ENCODE measurements at regions not wholly inside any gene's neighbourhood (a gene's known extent, or its start where the extent isn't known, plus 50 kb on each side); places are given as distances from the start of the nearest gene placed in this dataset.
"Not testable (repeated sequence)": the region's sequence is repeated elsewhere in the genome, so short reads cannot be mapped to it uniquely, and the experiment has no call there.

DNA sequence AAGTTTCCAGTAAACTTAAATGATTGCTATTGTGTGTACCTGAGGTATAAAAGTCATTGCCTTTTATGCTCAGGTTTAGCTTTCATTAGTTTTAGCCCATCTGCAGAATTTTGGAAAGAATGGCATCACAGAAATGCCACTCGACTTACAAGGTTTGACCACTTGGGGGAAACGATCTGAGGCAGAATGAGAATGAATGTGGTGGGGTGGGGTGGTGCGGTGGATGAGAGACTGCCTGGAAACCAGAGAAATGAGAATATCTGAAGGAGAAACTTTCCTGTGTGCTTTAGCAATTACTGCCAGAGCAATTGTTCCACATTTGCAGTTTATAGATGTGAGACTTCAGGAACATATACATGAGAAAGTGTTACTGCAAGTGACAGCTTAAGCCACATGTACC is 225.4 kb upstream of the PDE3A start:
- Histone ChIP-seq H3K4me1 (ENCODE audit: control insufficient read depth, insufficient read depth, low read length) (peaks cover 5% of the 10 kb centered on the region), H3K9me3 (ENCODE audit: control insufficient read depth in 2 of 2, low read length in 2 of 2) (no peaks in the 10 kb centered on the region), H3K27me3 (ENCODE audit: control insufficient read depth in 1 of 2, insufficient read depth in 2 of 2, low read length in 2 of 2) (no peaks in the 10 kb centered on the region), H3K36me3 (ENCODE audit: control insufficient read depth in 2 of 2, insufficient read depth in 2 of 2, low read length in 2 of 2) (no peaks in the 10 kb centered on the region), H3K27ac (ENCODE audit: low read length) (no peak overlapping the region), H3K9ac (ENCODE audit: low read length in 2 of 2) (no peak overlapping the region), H3K4me3 (ENCODE audit: low read length in 2 of 2) (no peak overlapping the region)

DNA sequence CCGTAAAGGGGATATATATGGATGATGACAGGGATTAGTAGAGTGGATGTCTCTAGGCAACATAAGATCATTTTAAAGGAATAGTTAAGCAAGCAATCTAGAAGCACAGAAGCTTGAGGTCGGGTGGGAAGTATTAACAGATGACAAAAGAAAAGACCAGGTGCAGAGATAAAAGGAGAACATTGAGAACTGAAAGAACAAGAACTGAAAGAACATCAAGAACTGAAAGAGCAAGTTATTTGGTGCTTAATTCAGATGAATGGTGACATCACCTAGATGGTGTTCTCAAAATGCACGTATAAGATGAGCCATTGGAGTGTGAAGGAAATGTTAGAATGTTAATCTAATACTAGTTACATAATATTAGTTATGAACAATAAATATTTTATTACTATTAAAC is 224.0 kb upstream of the PDE3A start:
- no peak overlapping the region for H3K9ac ChIP-seq (ENCODE audit: low read length in 2 of 2)
- H3K9me3 ChIP-seq (ENCODE audit: control insufficient read depth in 2 of 2, low read length in 2 of 2), result no peaks in the 10 kb centered on the region
- no peaks in the 10 kb centered on the region for H3K27me3 ChIP-seq (ENCODE audit: control insufficient read depth in 1 of 2, insufficient read depth in 2 of 2, low read length in 2 of 2)
- H3K36me3 ChIP-seq (ENCODE audit: control insufficient read depth in 2 of 2, insufficient read depth in 2 of 2, low read length in 2 of 2), result no peaks in the 10 kb centered on the region
- peaks cover 5% of the 10 kb centered on the region for H3K4me1 ChIP-seq (ENCODE audit: control insufficient read depth, insufficient read depth, low read length)
- no peak overlapping the region for H3K27ac ChIP-seq (ENCODE audit: low read length)
- H3K4me3 ChIP-seq (ENCODE audit: low read length in 2 of 2), result no peak overlapping the region

DNA sequence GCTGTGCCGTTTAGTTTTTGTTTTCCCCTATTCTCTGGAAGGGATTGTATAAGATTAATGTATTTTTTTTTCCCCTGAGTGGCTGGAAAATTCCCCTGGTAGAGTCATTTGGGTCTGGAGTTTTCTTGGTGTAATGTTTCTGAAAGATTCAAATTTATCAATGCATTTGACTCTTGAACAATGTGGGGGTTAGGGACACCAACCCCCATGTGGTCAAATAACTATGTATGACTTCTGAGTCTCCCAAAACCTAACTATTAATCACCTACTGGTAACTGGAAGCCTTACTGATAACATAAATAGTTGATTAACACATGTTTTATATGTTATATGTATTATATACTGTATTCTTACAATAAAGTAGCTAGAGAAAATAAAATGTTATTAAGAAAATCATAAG is 220.1 kb upstream of the PDE3A start:
- Histone ChIP-seq H3K4me1 (ENCODE audit: control insufficient read depth, insufficient read depth, low read length) (no peaks in the 10 kb centered on the region), H3K27me3 (ENCODE audit: control insufficient read depth in 1 of 2, insufficient read depth in 2 of 2, low read length in 2 of 2) (no peaks in the 10 kb centered on the region), H3K27ac (ENCODE audit: low read length) (no peak overlapping the region), H3K9me3 (ENCODE audit: control insufficient read depth in 2 of 2, low read length in 2 of 2) (no peaks in the 10 kb centered on the region), H3K36me3 (ENCODE audit: control insufficient read depth in 2 of 2, insufficient read depth in 2 of 2, low read length in 2 of 2) (no peaks in the 10 kb centered on the region), H3K9ac (ENCODE audit: low read length in 2 of 2) (no peak overlapping the region), H3K4me3 (ENCODE audit: low read length in 2 of 2) (no peak overlapping the region)

DNA sequence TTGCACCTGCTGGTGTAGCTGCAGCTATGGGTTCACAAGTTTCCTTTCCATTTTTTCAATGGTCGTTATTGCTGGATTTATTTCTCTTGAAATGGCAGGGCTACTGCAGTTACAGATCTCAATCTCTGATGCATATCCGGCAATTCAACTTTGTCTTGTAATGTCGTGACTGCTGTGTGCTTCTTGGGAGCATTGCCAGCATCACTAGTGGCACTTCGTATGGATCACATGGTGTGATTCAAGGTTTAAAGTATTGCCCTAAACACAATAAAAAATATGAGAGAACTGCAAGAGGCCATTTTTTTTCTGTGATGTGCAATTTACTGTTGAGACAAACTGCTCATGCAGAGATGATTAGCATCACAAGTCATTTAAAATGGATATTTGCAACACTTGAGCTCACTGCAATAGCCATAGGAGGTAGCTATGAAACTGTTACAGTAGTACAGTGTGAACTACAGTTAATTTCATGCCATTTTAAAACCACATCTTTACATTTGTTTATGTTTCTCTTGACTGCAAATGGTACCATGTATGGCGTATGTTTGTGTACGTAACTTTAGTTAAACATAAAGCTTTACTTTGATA is 217.4 kb upstream of the PDE3A start:
- Histone ChIP-seq H3K4me1 (ENCODE audit: control insufficient read depth, insufficient read depth, low read length) (no peaks in the 10 kb centered on the region), H3K4me3 (ENCODE audit: low read length in 2 of 2) (no peak overlapping the region), H3K27ac (ENCODE audit: low read length) (no peak overlapping the region), H3K36me3 (ENCODE audit: control insufficient read depth in 2 of 2, insufficient read depth in 2 of 2, low read length in 2 of 2) (no peaks in the 10 kb centered on the region), H3K27me3 (ENCODE audit: control insufficient read depth in 1 of 2, insufficient read depth in 2 of 2, low read length in 2 of 2) (no peaks in the 10 kb centered on the region), H3K9ac (ENCODE audit: low read length in 2 of 2) (no peak overlapping the region), H3K9me3 (ENCODE audit: control insufficient read depth in 2 of 2, low read length in 2 of 2) (no peaks in the 10 kb centered on the region)

DNA sequence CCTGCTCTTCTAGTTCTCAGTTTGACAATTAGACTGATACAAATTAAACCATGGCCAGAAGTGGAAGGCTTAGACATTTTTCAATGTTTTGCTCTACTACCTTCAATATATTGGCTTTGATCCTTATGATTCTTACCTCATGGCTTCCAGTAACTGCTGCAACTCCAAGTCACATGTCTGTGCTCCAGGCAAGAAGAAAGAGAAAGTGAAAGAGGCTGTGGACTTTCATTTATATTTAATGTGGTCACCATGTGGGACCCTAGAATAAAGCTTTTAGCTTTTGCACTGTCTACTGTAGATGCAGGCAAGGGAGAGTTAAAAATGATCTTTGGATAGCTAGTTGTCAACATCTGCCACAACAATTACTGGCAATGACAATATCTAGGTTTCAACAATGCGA is 214.3 kb upstream of the PDE3A start:
- Histone ChIP-seq H3K4me1 (ENCODE audit: control insufficient read depth, insufficient read depth, low read length) (no peaks in the 10 kb centered on the region), H3K4me3 (ENCODE audit: low read length in 2 of 2) (no peak overlapping the region)

DNA sequence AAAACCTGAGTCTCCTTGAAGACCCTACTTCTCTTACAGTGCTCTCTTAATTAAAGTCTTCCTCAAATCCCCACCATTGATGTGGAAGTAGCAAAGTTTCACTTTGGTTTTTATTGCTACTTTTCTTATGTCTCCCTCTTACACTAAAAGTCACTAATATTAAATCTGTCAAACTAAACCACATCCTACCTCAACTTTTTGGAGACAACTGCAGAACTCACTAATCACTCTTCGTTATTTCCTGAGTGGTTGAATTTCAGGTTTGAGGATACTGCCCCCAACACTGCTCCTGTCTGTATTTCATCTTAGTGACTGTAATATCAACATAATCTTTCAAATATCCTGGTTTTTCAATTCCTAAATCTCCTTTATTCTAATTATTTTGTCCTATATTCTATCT is 213.0 kb upstream of the PDE3A start:
- Histone ChIP-seq H3K4me1 (ENCODE audit: control insufficient read depth, insufficient read depth, low read length) (no peaks in the 10 kb centered on the region), H3K4me3 (ENCODE audit: low read length in 2 of 2) (no peak overlapping the region), H3K36me3 (ENCODE audit: control insufficient read depth in 2 of 2, insufficient read depth in 2 of 2, low read length in 2 of 2) (no peaks in the 10 kb centered on the region), H3K27me3 (ENCODE audit: control insufficient read depth in 1 of 2, insufficient read depth in 2 of 2, low read length in 2 of 2) (no peaks in the 10 kb centered on the region), H3K27ac (ENCODE audit: low read length) (no peak overlapping the region), H3K9me3 (ENCODE audit: control insufficient read depth in 2 of 2, low read length in 2 of 2) (no peaks in the 10 kb centered on the region), H3K9ac (ENCODE audit: low read length in 2 of 2) (no peak overlapping the region)

More for the DNA sequence above, 214.3 kb upstream of the PDE3A start:
- Histone ChIP-seq H3K36me3 (ENCODE audit: control insufficient read depth in 2 of 2, insufficient read depth in 2 of 2, low read length in 2 of 2) (no peaks in the 10 kb centered on the region), H3K27me3 (ENCODE audit: control insufficient read depth in 1 of 2, insufficient read depth in 2 of 2, low read length in 2 of 2) (no peaks in the 10 kb centered on the region), H3K9me3 (ENCODE audit: control insufficient read depth in 2 of 2, low read length in 2 of 2) (no peaks in the 10 kb centered on the region), H3K9ac (ENCODE audit: low read length in 2 of 2) (no peak overlapping the region), H3K27ac (ENCODE audit: low read length) (no peak overlapping the region)

DNA sequence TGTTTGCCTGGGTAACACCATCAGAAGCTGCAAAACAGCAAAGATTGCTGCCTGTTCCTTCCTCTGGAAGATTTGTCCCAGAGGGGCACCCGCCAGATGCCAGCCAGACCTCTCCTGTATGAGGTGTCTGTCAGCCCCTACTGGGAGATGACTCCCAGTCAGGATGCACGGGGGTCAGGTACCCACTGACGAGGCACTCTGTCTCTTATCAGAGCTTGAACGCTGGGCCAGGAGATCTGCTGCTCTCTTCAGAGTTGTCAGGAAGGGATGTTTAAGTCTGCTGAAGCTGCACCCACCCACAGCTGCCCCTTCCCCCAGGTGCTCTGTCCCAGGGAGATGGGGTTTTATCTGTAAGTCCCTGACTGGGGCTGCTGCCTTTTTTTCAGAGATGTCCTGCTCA is 207.4 kb upstream of the PDE3A start:
- H3K9me3 ChIP-seq (ENCODE audit: control insufficient read depth in 2 of 2, low read length in 2 of 2); H3K27me3 ChIP-seq (ENCODE audit: control insufficient read depth in 1 of 2, insufficient read depth in 2 of 2, low read length in 2 of 2); H3K4me1 ChIP-seq (ENCODE audit: control insufficient read depth, insufficient read depth, low read length); H3K36me3 ChIP-seq (ENCODE audit: control insufficient read depth in 2 of 2, insufficient read depth in 2 of 2, low read length in 2 of 2); H3K4me3 ChIP-seq (ENCODE audit: low read length in 2 of 2); H3K9ac ChIP-seq (ENCODE audit: low read length in 2 of 2); H3K27ac ChIP-seq (ENCODE audit: low read length): not testable (repeated sequence)

DNA sequence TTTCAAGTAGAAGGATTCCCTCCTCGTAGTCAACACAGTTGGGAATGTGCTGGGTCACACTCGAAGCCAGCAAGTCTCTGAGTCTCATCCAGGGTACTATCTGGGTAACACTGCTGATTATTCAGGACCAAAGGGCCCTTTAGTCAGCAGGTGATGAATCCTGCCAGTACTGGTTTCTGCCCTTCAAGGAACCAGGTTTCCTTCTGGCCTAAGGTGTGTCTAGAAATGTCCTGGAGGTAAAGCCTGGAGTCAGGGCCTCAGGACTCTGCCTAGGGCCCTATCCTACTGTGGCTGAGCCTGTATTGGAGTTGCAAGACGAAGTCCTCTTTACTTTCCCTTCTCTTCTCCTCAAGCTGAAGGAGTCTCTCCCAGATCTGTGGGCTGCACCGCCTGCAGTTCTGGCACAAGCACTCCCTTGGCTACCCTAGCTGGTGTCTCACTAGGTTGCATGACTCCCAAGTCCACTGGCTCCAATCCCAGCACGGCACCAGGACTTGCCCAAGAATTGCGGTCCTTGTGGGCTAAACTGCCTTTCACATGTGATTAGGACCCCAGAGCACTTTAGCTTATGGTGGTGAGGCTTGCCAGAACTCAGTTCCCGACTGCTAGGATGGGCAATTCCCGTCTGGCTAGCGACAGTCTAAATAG is 193.7 kb upstream of the PDE3A start:
- Histone ChIP-seq H3K9me3 (ENCODE audit: control insufficient read depth in 2 of 2, low read length in 2 of 2) (no peaks in the 10 kb centered on the region), H3K27ac (ENCODE audit: low read length) (no peak overlapping the region), H3K4me3 (ENCODE audit: low read length in 2 of 2) (no peak overlapping the region), H3K27me3 (ENCODE audit: control insufficient read depth in 1 of 2, insufficient read depth in 2 of 2, low read length in 2 of 2) (no peaks in the 10 kb centered on the region), H3K9ac (ENCODE audit: low read length in 2 of 2) (no peak overlapping the region), H3K36me3 (ENCODE audit: control insufficient read depth in 2 of 2, insufficient read depth in 2 of 2, low read length in 2 of 2) (no peaks in the 10 kb centered on the region), H3K4me1 (ENCODE audit: control insufficient read depth, insufficient read depth, low read length) (no peaks in the 10 kb centered on the region)

DNA sequence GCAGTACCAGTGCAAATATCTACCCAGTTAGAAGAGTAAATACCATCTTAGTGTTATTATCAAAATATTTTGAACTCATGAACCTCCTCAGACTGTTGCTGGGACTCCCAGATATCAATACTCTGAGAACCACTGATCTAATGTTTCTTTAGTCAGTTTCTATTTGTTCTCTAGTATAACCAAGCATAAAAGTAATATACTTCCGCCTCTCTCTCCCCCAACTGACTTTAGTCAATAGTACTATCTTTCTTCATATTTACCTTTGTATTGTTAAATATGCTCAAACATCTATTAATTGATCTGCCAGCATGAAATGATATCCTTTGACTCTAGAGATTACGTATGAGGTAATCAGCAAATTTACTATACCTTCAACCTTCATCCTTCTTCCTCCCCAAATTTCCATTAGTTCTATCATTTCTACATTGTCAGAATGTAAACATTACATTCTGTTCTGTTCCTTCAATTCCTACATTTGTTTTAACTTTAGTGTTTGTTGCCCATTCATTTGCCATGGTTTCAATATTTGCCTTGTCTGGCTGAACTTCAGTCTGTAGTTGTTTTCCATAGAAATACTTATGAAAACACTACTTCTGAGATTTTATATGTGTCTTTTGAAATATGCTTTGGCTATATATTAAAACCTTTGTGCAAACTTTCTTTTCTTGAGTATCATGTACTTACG is 192.5 kb upstream of the PDE3A start:
- no peak overlapping the region for H3K9ac ChIP-seq (ENCODE audit: low read length in 2 of 2)
- H3K4me1 ChIP-seq (ENCODE audit: control insufficient read depth, insufficient read depth, low read length), result no peaks in the 10 kb centered on the region
- no peaks in the 10 kb centered on the region for H3K9me3 ChIP-seq (ENCODE audit: control insufficient read depth in 2 of 2, low read length in 2 of 2)
- H3K27ac ChIP-seq (ENCODE audit: low read length), result no peak overlapping the region
- no peak overlapping the region for H3K4me3 ChIP-seq (ENCODE audit: low read length in 2 of 2)
- no peaks in the 10 kb centered on the region for H3K27me3 ChIP-seq (ENCODE audit: control insufficient read depth in 1 of 2, insufficient read depth in 2 of 2, low read length in 2 of 2)
- no peaks in the 10 kb centered on the region for H3K36me3 ChIP-seq (ENCODE audit: control insufficient read depth in 2 of 2, insufficient read depth in 2 of 2, low read length in 2 of 2)

DNA sequence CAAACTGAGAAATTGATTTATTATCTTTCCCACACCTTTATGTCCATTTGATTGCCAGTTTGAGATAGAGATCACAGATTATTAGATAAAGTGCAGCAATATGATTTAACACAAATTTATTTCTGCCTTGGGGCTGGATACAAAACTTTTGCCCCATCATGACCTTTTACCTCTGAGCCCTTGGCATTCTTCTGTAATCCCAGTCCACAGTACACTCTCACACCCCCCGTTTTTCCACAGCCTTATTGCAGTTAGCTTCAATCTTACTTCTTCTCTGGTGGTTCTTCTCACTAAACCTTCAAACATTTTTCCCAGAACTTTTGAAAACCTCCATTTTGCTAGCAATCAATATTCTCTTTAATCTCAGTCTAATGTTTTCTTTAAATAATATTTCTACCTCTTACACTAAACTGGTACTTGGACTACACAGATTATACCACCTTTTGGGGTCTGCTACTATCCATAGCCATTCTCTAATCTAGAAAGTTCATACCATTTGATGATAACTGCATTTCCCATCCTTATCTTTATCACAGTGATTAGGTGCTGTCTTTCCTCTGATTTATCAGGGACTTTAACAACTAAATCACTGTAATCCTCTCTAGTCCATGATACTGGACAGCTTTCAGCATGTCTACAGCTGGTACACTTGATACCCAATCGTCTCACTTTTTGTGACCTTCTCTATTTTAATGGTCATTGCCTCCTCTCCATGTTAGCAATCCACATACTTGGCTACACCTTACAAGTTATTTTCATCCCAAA is 186.7 kb upstream of the PDE3A start:
- Histone ChIP-seq H3K27ac (ENCODE audit: low read length) (no peak overlapping the region), H3K9ac (ENCODE audit: low read length in 2 of 2) (no peak overlapping the region), H3K9me3 (ENCODE audit: control insufficient read depth in 2 of 2, low read length in 2 of 2) (no peaks in the 10 kb centered on the region), H3K4me1 (ENCODE audit: control insufficient read depth, insufficient read depth, low read length) (no peaks in the 10 kb centered on the region), H3K27me3 (ENCODE audit: control insufficient read depth in 1 of 2, insufficient read depth in 2 of 2, low read length in 2 of 2) (no peaks in the 10 kb centered on the region), H3K36me3 (ENCODE audit: control insufficient read depth in 2 of 2, insufficient read depth in 2 of 2, low read length in 2 of 2) (no peaks in the 10 kb centered on the region), H3K4me3 (ENCODE audit: low read length in 2 of 2) (no peak overlapping the region)
